ENCODE measurements at regions not wholly inside any gene's neighbourhood (a gene's known extent, or its start where the extent isn't known, plus 50 kb on each side); places are given as distances from the start of the nearest gene placed in this dataset.
A peak's percentile ranks its signal among the peaks of the same experiment; 100 is the strongest.
"Not testable (repeated sequence)": the region's sequence is repeated elsewhere in the genome, so short reads cannot be mapped to it uniquely, and the experiment has no call there.

- no peak for DNase-seq (ENCODE audit: low read depth)
Measured at GRCh38 chr9:31112491-31112890, 1272.0 kb upstream of the ACO1 start.

- DNase-seq (ENCODE audit: low read depth): no peak
Measured at GRCh38 chr9:31114346-31114745, 1270.1 kb upstream of the ACO1 start.

GRCh38 chr9:31119890-31120454, 1264.5 kb upstream of the ACO1 start:
- DNase-seq (ENCODE audit: low read depth): no peak

GRCh38 chr9:31124389-31124788, 1260.1 kb upstream of the ACO1 start:
- no peak for DNase-seq (ENCODE audit: low read depth)

GRCh38 chr9:31135567-31135966, 1248.9 kb upstream of the ACO1 start:
- no peak for DNase-seq (ENCODE audit: low read depth)

- no peak for DNase-seq (ENCODE audit: low read depth)
Measured at GRCh38 chr9:31136524-31136923, 1247.9 kb upstream of the ACO1 start.

GRCh38 chr9:31137176-31138160, 1247.0 kb upstream of the ACO1 start:
- DNase-seq (ENCODE audit: low read depth): no peak

- DNase-seq (ENCODE audit: low read depth): no peak
Measured at GRCh38 chr9:31140316-31140715, 1244.1 kb upstream of the ACO1 start.

- no peak for DNase-seq (ENCODE audit: low read depth)
Measured at GRCh38 chr9:31142456-31142855, 1242.0 kb upstream of the ACO1 start.

GRCh38 chr9:31144614-31145013, 1239.8 kb upstream of the ACO1 start:
- DNase-seq (ENCODE audit: low read depth): no peak

- no peak for DNase-seq (ENCODE audit: low read depth)
Measured at GRCh38 chr9:31146485-31147166, 1237.8 kb upstream of the ACO1 start.

- no peak for DNase-seq (ENCODE audit: low read depth)
Measured at GRCh38 chr9:31153250-31153840, 1231.1 kb upstream of the ACO1 start.

GRCh38 chr9:31166516-31166915, 1217.9 kb upstream of the ACO1 start:
- DNase-seq (ENCODE audit: low read depth): no peak

- DNase-seq (ENCODE audit: low read depth): no peak
Measured at GRCh38 chr9:31168161-31168560, 1216.3 kb upstream of the ACO1 start.

GRCh38 chr9:31174681-31175080, 1209.8 kb upstream of the ACO1 start:
- no peak for DNase-seq (ENCODE audit: low read depth)

GRCh38 chr9:31183866-31184265, 1200.6 kb upstream of the ACO1 start:
- DNase-seq (ENCODE audit: low read depth): no peak

- DNase-seq (ENCODE audit: low read depth): no peak
Measured at GRCh38 chr9:31185831-31186230, 1198.6 kb upstream of the ACO1 start.

GRCh38 chr9:31188496-31188895, 1195.9 kb upstream of the ACO1 start:
- DNase-seq (ENCODE audit: low read depth): no peak

- peak; percentile 5 for DNase-seq (ENCODE audit: low read depth)
Measured at GRCh38 chr9:31210978-31211570, 1173.4 kb upstream of the ACO1 start.

GRCh38 chr9:31229976-31230375, 1154.5 kb upstream of the ACO1 start:
- DNase-seq (ENCODE audit: low read depth): not testable (repeated sequence)

GRCh38 chr9:31232485-31232884, 1152.0 kb upstream of the ACO1 start:
- no peak for DNase-seq (ENCODE audit: low read depth)

- DNase-seq (ENCODE audit: low read depth): no peak
Measured at GRCh38 chr9:31236344-31236743, 1148.1 kb upstream of the ACO1 start.
